ENCODE measurements at regions not wholly inside any gene's neighbourhood (a gene's known extent, or its start where the extent isn't known, plus 50 kb on each side); places are given as distances from the start of the nearest gene placed in this dataset.

DNA sequence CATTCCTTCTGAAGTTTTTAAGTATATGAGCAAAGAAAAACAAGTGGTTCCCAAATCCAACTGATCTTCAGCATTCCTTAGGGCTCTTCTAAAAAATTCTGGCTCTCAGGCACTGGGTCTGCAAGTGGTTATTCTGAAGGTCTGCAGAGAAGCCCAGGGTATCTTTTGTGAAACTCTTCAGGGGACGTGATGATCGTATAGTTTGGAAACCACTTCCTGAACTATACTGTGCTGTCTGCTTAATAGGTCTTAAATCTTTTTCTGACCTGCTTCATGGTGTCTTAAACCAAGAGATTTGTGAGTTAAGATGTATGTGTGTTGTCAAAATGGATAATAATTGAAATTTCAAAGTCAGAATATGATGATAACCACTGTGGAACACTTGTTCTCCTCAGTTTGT is 115.5 kb downstream of the LHX9 start:
- ATAC-seq (ENCODE audit: insufficient read depth, low read depth) (peak; percentile 92), DNase-seq (no peak)
- Histone ChIP-seq H3K36me3 (ENCODE audit: insufficient read depth, low read length) (no peaks in the 10 kb centered on the region), H4K20me1 (ENCODE audit: insufficient read depth, low read length) (no peaks in the 10 kb centered on the region), H3K4me1 (ENCODE audit: insufficient read depth, low read length) (peaks cover 14% of the 10 kb centered on the region), H3K4me3 (ENCODE audit: low read depth in 1 of 2, low read length in 2 of 2) (no peak overlapping the region), H3K27ac (ENCODE audit: low read length) (no peak overlapping the region), H3K9ac (ENCODE audit: low read depth, low read length) (no peak overlapping the region), H3K27me3 (ENCODE audit: insufficient read depth, low read length, poor library complexity) (no peaks in the 10 kb centered on the region), H3K4me2 (ENCODE audit: insufficient read depth, low read length) (no peak overlapping the region), H3K9me3 (ENCODE audit: insufficient read depth, low read length, severe bottlenecking) (no peaks in the 10 kb centered on the region), H3K79me2 (ENCODE audit: insufficient read depth, low read length) (no peaks in the 10 kb centered on the region), H2AFZ (ENCODE audit: low read depth, low read length) (no peak overlapping the region)
- TF ChIP-seq EZH2 (IDR thresholded peaks at IDR 0.05; ENCODE audit: borderline replicate concordance, low read depth, low read length, severe bottlenecking), result no peak
- TF ChIP-seq, protein P1, sequence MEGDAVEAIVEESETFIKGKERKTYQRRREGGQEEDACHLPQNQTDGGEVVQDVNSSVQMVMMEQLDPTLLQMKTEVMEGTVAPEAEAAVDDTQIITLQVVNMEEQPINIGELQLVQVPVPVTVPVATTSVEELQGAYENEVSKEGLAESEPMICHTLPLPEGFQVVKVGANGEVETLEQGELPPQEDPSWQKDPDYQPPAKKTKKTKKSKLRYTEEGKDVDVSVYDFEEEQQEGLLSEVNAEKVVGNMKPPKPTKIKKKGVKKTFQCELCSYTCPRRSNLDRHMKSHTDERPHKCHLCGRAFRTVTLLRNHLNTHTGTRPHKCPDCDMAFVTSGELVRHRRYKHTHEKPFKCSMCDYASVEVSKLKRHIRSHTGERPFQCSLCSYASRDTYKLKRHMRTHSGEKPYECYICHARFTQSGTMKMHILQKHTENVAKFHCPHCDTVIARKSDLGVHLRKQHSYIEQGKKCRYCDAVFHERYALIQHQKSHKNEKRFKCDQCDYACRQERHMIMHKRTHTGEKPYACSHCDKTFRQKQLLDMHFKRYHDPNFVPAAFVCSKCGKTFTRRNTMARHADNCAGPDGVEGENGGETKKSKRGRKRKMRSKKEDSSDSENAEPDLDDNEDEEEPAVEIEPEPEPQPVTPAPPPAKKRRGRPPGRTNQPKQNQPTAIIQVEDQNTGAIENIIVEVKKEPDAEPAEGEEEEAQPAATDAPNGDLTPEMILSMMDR (IDR thresholded peaks at IDR 0.05; ENCODE audit: borderline replicate concordance, extremely low read depth, low read length, poor library complexity, severe bottlenecking), result no peak

DNA sequence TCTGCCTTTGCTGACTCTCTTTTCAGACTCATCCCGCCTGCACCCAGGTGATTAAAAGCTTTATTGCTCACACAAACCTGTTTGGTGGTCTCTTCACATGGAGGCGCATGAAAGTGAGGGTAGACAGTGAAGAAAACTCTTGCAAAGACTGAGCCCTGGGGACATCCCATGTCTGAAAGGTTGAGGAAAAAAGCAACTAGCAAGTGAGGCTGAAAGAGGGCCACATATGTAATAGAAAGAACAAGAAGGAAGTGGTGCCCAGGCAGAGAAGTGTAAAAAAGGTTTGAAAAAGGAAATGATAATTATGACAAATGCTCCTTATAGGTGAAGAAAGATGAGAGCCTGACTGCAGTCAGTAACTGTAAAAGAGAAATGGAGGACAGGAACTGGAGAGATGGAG is 115.9 kb upstream of the NEK7 start:
- no peak for DNase-seq
- no peak overlapping the region for H3K4me2 ChIP-seq (ENCODE audit: insufficient read depth, low read length)

DNA sequence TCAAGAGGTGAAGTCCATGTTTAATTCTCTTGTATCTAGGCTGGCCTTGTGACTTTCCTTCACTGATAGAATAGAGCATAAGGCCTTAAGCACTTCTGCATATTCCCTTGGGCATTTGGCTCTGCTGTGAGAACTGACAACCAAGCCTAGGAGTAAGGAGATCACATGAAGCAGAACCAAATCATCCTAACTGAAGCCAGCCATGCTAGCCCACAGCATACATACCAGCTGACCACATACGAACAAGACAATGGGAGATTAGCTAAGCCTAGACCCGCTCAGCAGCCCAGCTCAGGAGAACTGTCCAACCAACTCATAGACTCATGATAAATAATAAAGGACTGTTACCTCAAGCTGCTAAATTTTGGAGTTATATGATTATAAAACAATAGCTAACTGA is 114.6 kb upstream of the NEK7 start:
- no peak for DNase-seq

More for the DNA sequence above, 115.9 kb upstream of the NEK7 start:
- ATAC-seq (ENCODE audit: insufficient read depth, low read depth), result peak; percentile 37; the same call in 1 of the 3 replicates
- H3K9ac ChIP-seq (ENCODE audit: low read depth, low read length), result no peak overlapping the region
- H4K20me1 ChIP-seq (ENCODE audit: insufficient read depth, low read length), result no peaks in the 10 kb centered on the region
- no peak overlapping the region for H3K27ac ChIP-seq (ENCODE audit: low read length)
- no peak for TF ChIP-seq EZH2 (IDR thresholded peaks at IDR 0.05; ENCODE audit: borderline replicate concordance, low read depth, low read length, severe bottlenecking)
- no peaks in the 10 kb centered on the region for H3K27me3 ChIP-seq (ENCODE audit: insufficient read depth, low read length, poor library complexity)
- H3K36me3 ChIP-seq (ENCODE audit: insufficient read depth, low read length), result no peaks in the 10 kb centered on the region
- H3K4me3 ChIP-seq (ENCODE audit: low read depth in 1 of 2, low read length in 2 of 2), result no peak overlapping the region
- H2AFZ ChIP-seq (ENCODE audit: low read depth, low read length), result peak overlapping the region; percentile 40; the same call in 1 of the 2 replicates
- H3K9me3 ChIP-seq (ENCODE audit: insufficient read depth, low read length, severe bottlenecking), result no peaks in the 10 kb centered on the region
- H3K4me1 ChIP-seq (ENCODE audit: insufficient read depth, low read length), result peaks cover 10% of the 10 kb centered on the region
- H3K79me2 ChIP-seq (ENCODE audit: insufficient read depth, low read length), result no peaks in the 10 kb centered on the region

DNA sequence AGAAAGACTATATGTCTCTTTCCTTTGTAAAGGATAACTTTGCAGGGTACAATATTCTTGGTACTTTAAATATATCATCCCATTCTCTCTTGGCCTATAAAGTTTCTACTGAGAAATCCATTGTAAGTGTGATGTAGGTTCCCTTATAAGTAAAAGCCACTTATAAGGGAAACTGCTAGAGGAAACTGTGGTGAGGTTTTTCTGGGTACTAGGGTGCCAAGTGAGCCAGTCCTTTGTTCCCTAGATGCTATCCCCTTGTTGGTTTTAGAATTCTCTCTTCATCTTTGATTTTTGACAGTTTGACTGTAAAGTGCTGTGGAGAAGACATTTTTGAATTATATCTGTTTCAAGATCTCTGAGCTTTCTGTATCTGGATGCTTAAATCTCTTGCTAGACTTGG is 108.9 kb upstream of the NEK7 start:
- Histone ChIP-seq H3K27ac (ENCODE audit: low read length) (peak overlapping the region; percentile 85), H3K27me3 (ENCODE audit: insufficient read depth, low read length, poor library complexity) (no peaks in the 10 kb centered on the region), H3K9me3 (ENCODE audit: insufficient read depth, low read length, severe bottlenecking) (peaks cover 13% of the 10 kb centered on the region), H3K4me1 (ENCODE audit: insufficient read depth, low read length) (peaks cover 33% of the 10 kb centered on the region), H3K9ac (ENCODE audit: low read depth, low read length) (peak overlapping the region; percentile 36; the same call in 1 of the 2 replicates), H2AFZ (ENCODE audit: low read depth, low read length) (no peak overlapping the region), H3K36me3 (ENCODE audit: insufficient read depth, low read length) (peaks cover 3% of the 10 kb centered on the region; the same call in 1 of the 2 replicates), H3K4me3 (ENCODE audit: low read depth in 1 of 2, low read length in 2 of 2) (no peak overlapping the region), H3K4me2 (ENCODE audit: insufficient read depth, low read length) (peak overlapping the region; percentile 27; the same call in 1 of the 2 replicates), H4K20me1 (ENCODE audit: insufficient read depth, low read length) (no peaks in the 10 kb centered on the region), H3K79me2 (ENCODE audit: insufficient read depth, low read length) (no peaks in the 10 kb centered on the region)
- DNase-seq, result peak; percentile 79
- no peak for TF ChIP-seq EZH2 (IDR thresholded peaks at IDR 0.05; ENCODE audit: borderline replicate concordance, low read depth, low read length, severe bottlenecking)
- TF ChIP-seq, protein P1 (IDR thresholded peaks at IDR 0.05; ENCODE audit: borderline replicate concordance, extremely low read depth, low read length, poor library complexity, severe bottlenecking), result no peak
- peak; percentile 96 for ATAC-seq (ENCODE audit: insufficient read depth, low read depth)

More for the DNA sequence above, 114.6 kb upstream of the NEK7 start:
- Histone ChIP-seq H3K4me1 (ENCODE audit: insufficient read depth, low read length) (peaks cover 19% of the 10 kb centered on the region), H3K79me2 (ENCODE audit: insufficient read depth, low read length) (no peaks in the 10 kb centered on the region), H3K4me3 (ENCODE audit: low read depth in 1 of 2, low read length in 2 of 2) (no peak overlapping the region), H3K4me2 (ENCODE audit: insufficient read depth, low read length) (no peak overlapping the region), H4K20me1 (ENCODE audit: insufficient read depth, low read length) (no peaks in the 10 kb centered on the region), H3K27me3 (ENCODE audit: insufficient read depth, low read length, poor library complexity) (no peaks in the 10 kb centered on the region), H3K36me3 (ENCODE audit: insufficient read depth, low read length) (peaks cover 3% of the 10 kb centered on the region; the same call in 1 of the 2 replicates), H3K27ac (ENCODE audit: low read length) (no peak overlapping the region), H3K9me3 (ENCODE audit: insufficient read depth, low read length, severe bottlenecking) (peaks cover 9% of the 10 kb centered on the region), H3K9ac (ENCODE audit: low read depth, low read length) (no peak overlapping the region), H2AFZ (ENCODE audit: low read depth, low read length) (no peak overlapping the region)
- TF ChIP-seq EZH2 (IDR thresholded peaks at IDR 0.05; ENCODE audit: borderline replicate concordance, low read depth, low read length, severe bottlenecking), result no peak
- TF ChIP-seq, protein P1 (IDR thresholded peaks at IDR 0.05; ENCODE audit: borderline replicate concordance, extremely low read depth, low read length, poor library complexity, severe bottlenecking), result no peak
- ATAC-seq (ENCODE audit: insufficient read depth, low read depth), result no peak

Data from DND-41 (cell line).